Keratinocyte (primary cell): ENCODE measurements at regions not wholly inside any gene's neighbourhood (a gene's known extent, or its start where the extent isn't known, plus 50 kb on each side); places are given as distances from the start of the nearest gene placed in this dataset.

ENCODE experiments used
- DNase-seq: peaks from one replicate; pipeline ENCODE4 v3.0.0-alpha.2; 2011; ENCODE audit warnings: low read depth, missing footprints, low spot score
- FAIRE-seq: peaks from 2 replicates; lab custom pipeline; 2011; peaks lifted over from hg19 to GRCh38; lab: Jason Lieb, UNC
- H2AFZ ChIP-seq: 2 replicates; pipeline ENCODE4 v1.6.0; 2012; ENCODE audit warnings: low read length, control low read depth, inconsistent platforms; ENCODE audit not compliant: control insufficient read depth
- H3K27ac ChIP-seq: 2 replicates; pipeline ENCODE4 v1.5.1; 2011; ENCODE audit warnings: low read length; ENCODE audit not compliant: control insufficient read depth, insufficient read depth
- H3K27me3 ChIP-seq: 3 replicates; pipeline ENCODE4 v1.6.0; 2011; ENCODE audit warnings: low read length; ENCODE audit not compliant: control insufficient read depth, insufficient read depth; ENCODE audit errors: extremely low read depth
- H3K36me3 ChIP-seq, 2 experiments: 2 replicates in 1 of 2; 3 replicates in 1 of 2; pipeline ENCODE4 v1.5.1; 2011; ENCODE audit warnings: low read length in 2 of 2, mild to moderate bottlenecking in 1 of 2; ENCODE audit not compliant: control insufficient read depth in 2 of 2, insufficient read depth in 2 of 2; ENCODE audit errors: extremely low read depth in 1 of 2
- H3K4me1 ChIP-seq: 3 replicates; pipeline ENCODE4 v1.5.1; 2011; ENCODE audit warnings: low read length; ENCODE audit not compliant: control insufficient read depth, insufficient read depth; ENCODE audit errors: extremely low read depth
- H3K4me2 ChIP-seq: 3 replicates; pipeline ENCODE4 v1.6.0; 2011; ENCODE audit warnings: low read depth, low read length; ENCODE audit not compliant: control insufficient read depth, insufficient read depth; ENCODE audit errors: extremely low read depth
- H3K4me3 ChIP-seq, 3 experiments: fragments of 200-600 bp in 1 of 3; sonication (generic) in 1 of 3; 2 replicates in 2 of 3; 3 replicates in 1 of 3; pipeline ENCODE4 v1.5.1; 2011 to 2016; ENCODE audit warnings: low read length in 3 of 3, mild to moderate bottlenecking in 3 of 3, control low read depth in 2 of 3, inconsistent platforms in 1 of 3, low read depth in 1 of 3, mixed read lengths in 1 of 3, mixed run types in 1 of 3, moderate library complexity in 1 of 3; ENCODE audit not compliant: control insufficient read depth in 2 of 3, insufficient read depth in 2 of 3; ENCODE audit errors: extremely low read depth in 1 of 3
- H3K79me2 ChIP-seq: 2 replicates; pipeline ENCODE4 v1.6.0; 2012; ENCODE audit warnings: low read length; ENCODE audit not compliant: control insufficient read depth, insufficient read depth
- H3K9ac ChIP-seq: 3 replicates; pipeline ENCODE4 v1.6.0; 2011; ENCODE audit warnings: low read length; ENCODE audit not compliant: control insufficient read depth, insufficient read depth; ENCODE audit errors: extremely low read depth
- H3K9me1 ChIP-seq: 3 replicates; pipeline ENCODE4 v1.6.0; 2011; ENCODE audit warnings: low read length; ENCODE audit not compliant: control insufficient read depth, insufficient read depth; ENCODE audit errors: extremely low read depth
- H3K9me3 ChIP-seq: 2 replicates; pipeline ENCODE4 v1.5.1; 2012; ENCODE audit warnings: low read depth, low read length; ENCODE audit not compliant: control insufficient read depth
- H4K20me1 ChIP-seq: 3 replicates; pipeline ENCODE4 v1.6.0; 2011; ENCODE audit warnings: low read length; ENCODE audit not compliant: control insufficient read depth, insufficient read depth; ENCODE audit errors: extremely low read depth
- EZH2 ChIP-seq: IDR thresholded peaks from one replicate; pipeline ENCODE4 v1.6.1; 2012; ENCODE audit warnings: inconsistent platforms, mild to moderate bottlenecking, low read length, moderate library complexity
- dilution Hi-C: fragments of 300-500 bp; cut with MboI; formaldehyde crosslinking; loops from one replicate; pipeline ENCODE4 v1.7.0; 2020; ENCODE audit warnings: low sequenced_read_pairs; ENCODE audit not compliant: extremely low pct_ligation_motif_present
- TF ChIP-seq, protein P1 (sequence below), 3 experiments: IDR thresholded peaks in 1 of 3; conservative IDR thresholded peaks in 1 of 3; optimal IDR thresholded peaks in 1 of 3; 2 replicates in 2 of 3; 3 replicates in 1 of 3; pipeline versions ENCODE3 to v1.5.1; 2011; ENCODE audit warnings: low read length in 3 of 3, mild to moderate bottlenecking in 3 of 3, moderate library complexity in 2 of 3, control low read depth in 1 of 3, inconsistent platforms in 1 of 3; ENCODE audit not compliant: insufficient read depth in 2 of 3; ENCODE audit errors: extremely low read depth in 1 of 3

DNA sequence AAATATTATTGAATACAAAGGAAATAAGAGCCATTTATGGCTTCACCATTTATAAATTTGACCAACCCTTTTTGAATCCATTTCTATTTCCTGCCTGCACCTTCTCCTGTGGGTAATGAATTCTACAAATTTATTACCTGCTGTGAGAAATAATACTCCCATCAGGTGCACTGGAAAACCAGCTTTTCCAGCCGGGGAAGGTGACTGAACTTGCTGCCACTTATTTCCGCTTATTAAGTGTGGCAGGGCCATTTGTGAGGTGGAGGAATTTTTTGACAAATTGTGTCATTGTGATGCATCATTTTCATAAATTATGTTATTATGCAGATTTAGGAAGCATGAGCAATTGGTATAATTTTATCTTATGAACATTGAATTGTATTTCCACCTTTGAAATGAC, 151.1 kb downstream of the SQOR start:
- FAIRE-seq (no peak), DNase-seq (no peak)
- Histone ChIP-seq H3K79me2 (no peaks in the 10 kb centered on the region), H3K9me3 (no peaks in the 10 kb centered on the region), H3K4me1 (no peaks in the 10 kb centered on the region), H2AFZ (no peak overlapping the region), H3K27me3 (peaks cover 2% of the 10 kb centered on the region), H3K36me3 (no peaks in the 10 kb centered on the region), H3K4me3 (no peak overlapping the region), H3K4me2 (no peak overlapping the region), H4K20me1 (no peaks in the 10 kb centered on the region), H3K9ac (no peak overlapping the region), H3K9me1 (no peaks in the 10 kb centered on the region), H3K27ac (no peak overlapping the region)
- TF ChIP-seq, protein P1, sequence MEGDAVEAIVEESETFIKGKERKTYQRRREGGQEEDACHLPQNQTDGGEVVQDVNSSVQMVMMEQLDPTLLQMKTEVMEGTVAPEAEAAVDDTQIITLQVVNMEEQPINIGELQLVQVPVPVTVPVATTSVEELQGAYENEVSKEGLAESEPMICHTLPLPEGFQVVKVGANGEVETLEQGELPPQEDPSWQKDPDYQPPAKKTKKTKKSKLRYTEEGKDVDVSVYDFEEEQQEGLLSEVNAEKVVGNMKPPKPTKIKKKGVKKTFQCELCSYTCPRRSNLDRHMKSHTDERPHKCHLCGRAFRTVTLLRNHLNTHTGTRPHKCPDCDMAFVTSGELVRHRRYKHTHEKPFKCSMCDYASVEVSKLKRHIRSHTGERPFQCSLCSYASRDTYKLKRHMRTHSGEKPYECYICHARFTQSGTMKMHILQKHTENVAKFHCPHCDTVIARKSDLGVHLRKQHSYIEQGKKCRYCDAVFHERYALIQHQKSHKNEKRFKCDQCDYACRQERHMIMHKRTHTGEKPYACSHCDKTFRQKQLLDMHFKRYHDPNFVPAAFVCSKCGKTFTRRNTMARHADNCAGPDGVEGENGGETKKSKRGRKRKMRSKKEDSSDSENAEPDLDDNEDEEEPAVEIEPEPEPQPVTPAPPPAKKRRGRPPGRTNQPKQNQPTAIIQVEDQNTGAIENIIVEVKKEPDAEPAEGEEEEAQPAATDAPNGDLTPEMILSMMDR (optimal IDR thresholded peaks at IDR 0.05 in 1 of 3, IDR thresholded peaks at IDR 0.05 in 1 of 3, conservative IDR thresholded peaks at IDR 0.05 in 1 of 3; ENCODE audit: extremely low read depth in 1 of 3, insufficient read depth in 2 of 3, low read length in 3 of 3), result no peak
- no peak for TF ChIP-seq EZH2
- dilution Hi-C loops, result no loop called here

- Histone ChIP-seq H3K27me3 (peaks cover 13% of the 10 kb centered on the region), H3K4me2 (no peak overlapping the region), H2AFZ (no peak overlapping the region), H3K9me1 (no peaks in the 10 kb centered on the region), H3K79me2 (no peaks in the 10 kb centered on the region), H4K20me1 (no peaks in the 10 kb centered on the region), H3K9ac (no peak overlapping the region), H3K4me1 (no peaks in the 10 kb centered on the region), H3K36me3 (no peaks in the 10 kb centered on the region), H3K4me3 (no peak overlapping the region), H3K9me3 (no peaks in the 10 kb centered on the region), H3K27ac (no peak overlapping the region)
- TF ChIP-seq, protein P1 (optimal IDR thresholded peaks at IDR 0.05 in 1 of 3, IDR thresholded peaks at IDR 0.05 in 1 of 3, conservative IDR thresholded peaks at IDR 0.05 in 1 of 3; ENCODE audit: extremely low read depth in 1 of 3, insufficient read depth in 2 of 3, low read length in 3 of 3), result peak; percentile 52 to 64 (median 63)
- no peak for TF ChIP-seq EZH2
- FAIRE-seq (no peak), DNase-seq (no peak)
- dilution Hi-C loops, result no loop called here
Observed at GRCh38 chr15:45790325-45790943, 155.6 kb downstream of the SQOR start.
